GM23338 (cell line): ENCODE measurements at regions not wholly inside any gene's neighbourhood (a gene's known extent, or its start where the extent isn't known, plus 50 kb on each side); places are given as distances from the start of the nearest gene placed in this dataset.

Source experiments
- ATAC-seq: fragments of 200-7000 bp; cut with Tn5 transposase; 3 replicates; pipeline ENCODE4 v1.9.1; 2020
- DNase-seq: peaks from one replicate; pipeline ENCODE4 v3.0.0-alpha.2; 2015; ENCODE audit warnings: low spot score
- H2AFZ ChIP-seq: fragments of 200-600 bp; sonication (generic); 2 replicates; pipeline ENCODE4 v1.8.0; 2016; ENCODE audit warnings: antibody characterized with exemption, mild to moderate bottlenecking, moderate library complexity
- H3F3A ChIP-seq: fragments of 200-600 bp; sonication (generic); replicated peaks from 2 replicates; pipeline ENCODE4 v1.8.0; 2017; ENCODE audit warnings: antibody characterized with exemption, mixed run types, low read depth
- H3K27ac ChIP-seq: fragments of 200-600 bp; sonication (generic); 2 replicates; pipeline ENCODE4 v1.6.1; 2016; ENCODE audit warnings: low read depth
- H3K27me3 ChIP-seq: fragments of 200-600 bp; sonication (generic); 2 replicates; pipeline ENCODE4 v1.8.0; 2016; ENCODE audit warnings: mild to moderate bottlenecking, mixed run types, moderate library complexity; ENCODE audit not compliant: insufficient read depth
- H3K36me3 ChIP-seq: fragments of 200-600 bp; sonication (generic); 2 replicates; pipeline ENCODE4 v1.8.0; 2016; ENCODE audit warnings: mild to moderate bottlenecking; ENCODE audit not compliant: insufficient read depth
- H3K4me1 ChIP-seq: fragments of 200-600 bp; sonication (generic); 2 replicates; pipeline ENCODE4 v1.8.0; 2016; ENCODE audit warnings: mild to moderate bottlenecking, moderate library complexity; ENCODE audit not compliant: insufficient read depth
- H3K4me2 ChIP-seq: fragments of 200-600 bp; sonication (generic); 2 replicates; pipeline ENCODE4 v1.7.1; 2017; ENCODE audit warnings: mixed run types
- H3K4me3 ChIP-seq: fragments of 200-600 bp; sonication (generic); 2 replicates; pipeline ENCODE4 v1.6.1; 2016; ENCODE audit warnings: mixed run types
- H3K79me2 ChIP-seq: fragments of 200-600 bp; sonication (generic); replicated peaks from 2 replicates; pipeline ENCODE4 v1.8.0; 2017; ENCODE audit warnings: mild to moderate bottlenecking; ENCODE audit not compliant: insufficient read depth
- H3K9me2 ChIP-seq: fragments of 200-600 bp; sonication (generic); 2 replicates; pipeline ENCODE4 v1.8.0; 2017; ENCODE audit not compliant: insufficient read depth
- H4K20me1 ChIP-seq: fragments of 200-600 bp; sonication (generic); replicated peaks from 2 replicates; pipeline ENCODE4 v1.8.0; 2017; ENCODE audit warnings: mild to moderate bottlenecking; ENCODE audit not compliant: insufficient read depth
- H3K27ac Mint-ChIP-seq: 2 replicates; pipeline ENCODE4 v1.8.0; 2020; ENCODE audit warnings: inconsistent platforms, mild to moderate bottlenecking, moderate library complexity, mixed read lengths
- H3K27me3 Mint-ChIP-seq: 3 replicates; pipeline ENCODE4 v1.8.0; 2022; ENCODE audit warnings: low read depth, mild to moderate bottlenecking, moderate library complexity, mixed read lengths, inconsistent platforms; ENCODE audit not compliant: insufficient read depth, poor library complexity
- H3K36me3 Mint-ChIP-seq: 3 replicates; pipeline ENCODE4 v1.8.0; 2021; ENCODE audit warnings: low read depth, mild to moderate bottlenecking, inconsistent platforms, moderate library complexity, mixed read lengths
- H3K4me1 Mint-ChIP-seq: 3 replicates; pipeline ENCODE4 v1.8.0; 2020; ENCODE audit warnings: mild to moderate bottlenecking, inconsistent platforms, mixed read lengths
- H3K4me3 Mint-ChIP-seq: 3 replicates; pipeline ENCODE4 v1.8.0; 2021; ENCODE audit warnings: moderate library complexity, mild to moderate bottlenecking, inconsistent platforms, mixed read lengths
- H3K9me3 Mint-ChIP-seq: 3 replicates; pipeline ENCODE4 v1.8.0; 2020; ENCODE audit warnings: moderate library complexity, mild to moderate bottlenecking, inconsistent platforms, mixed read lengths
- CREB1 ChIP-seq: fragments of 250-450 bp; sonication (Bioruptor Pico); IDR thresholded peaks from 2 replicates; pipeline ENCODE4 v1.5.0; 2020; ENCODE audit warnings: low read depth, mild to moderate bottlenecking, moderate library complexity
- EZH2 ChIP-seq: fragments of 200-600 bp; sonication (generic); IDR thresholded peaks from one replicate; pipeline ENCODE4 v1.8.0; 2017; ENCODE audit warnings: antibody characterized with exemption, mild to moderate bottlenecking, low read depth; ENCODE audit not compliant: unreplicated experiment
- EZH2phosphoT487 ChIP-seq: fragments of 200-600 bp; sonication (generic); IDR thresholded peaks from one replicate; pipeline ENCODE4 v1.8.1; 2018; ENCODE audit warnings: antibody characterized with exemption; ENCODE audit not compliant: unreplicated experiment
- JUNB ChIP-seq: IDR thresholded peaks from one replicate; pipeline ENCODE4 v1.6.1; 2016; ENCODE audit warnings: antibody characterized with exemption; ENCODE audit not compliant: unreplicated experiment
- NANOG ChIP-seq: IDR thresholded peaks from 2 replicates; pipeline ENCODE4 v1.6.1; 2016; ENCODE audit warnings: antibody characterized with exemption, borderline replicate concordance
- STAT1 ChIP-seq: IDR thresholded peaks from one replicate; pipeline ENCODE4 v1.6.1; 2016; ENCODE audit warnings: antibody characterized with exemption; ENCODE audit not compliant: unreplicated experiment
- ZNF114 ChIP-seq: fragments of 250-450 bp; sonication (Bioruptor Pico); IDR thresholded peaks from 2 replicates; pipeline ENCODE4 v1.5.0; 2020; ENCODE audit warnings: mild to moderate bottlenecking, moderate library complexity
- ZNF331 ChIP-seq: fragments of 250-450 bp; sonication (Bioruptor Pico); IDR thresholded peaks from 2 replicates; pipeline ENCODE4 v1.5.0; 2020; ENCODE audit warnings: low read depth, mild to moderate bottlenecking, moderate library complexity
- TF ChIP-seq, protein P1 (sequence below): IDR thresholded peaks from 2 replicates; pipeline ENCODE4 v1.6.1; 2016; ENCODE audit warnings: antibody characterized with exemption
- TF ChIP-seq, protein P2 (sequence below), 2 experiments: fragments of 200-600 bp in 1 of 2; sonication (generic) in 1 of 2; conservative IDR thresholded peaks; 2 replicates each; pipeline versions ENCODE4 v1.5.1 to v1.6.1; 2016 to 2017; ENCODE audit warnings: antibody characterized with exemption in 2 of 2, low read depth in 2 of 2, mild to moderate bottlenecking in 2 of 2, moderate library complexity in 1 of 2
- TF ChIP-seq, protein P3 (sequence below): fragments of 250-450 bp; sonication (Bioruptor Pico); IDR thresholded peaks from 2 replicates; pipeline ENCODE4 v1.5.0; 2020; ENCODE audit warnings: mild to moderate bottlenecking, moderate library complexity

DNA sequence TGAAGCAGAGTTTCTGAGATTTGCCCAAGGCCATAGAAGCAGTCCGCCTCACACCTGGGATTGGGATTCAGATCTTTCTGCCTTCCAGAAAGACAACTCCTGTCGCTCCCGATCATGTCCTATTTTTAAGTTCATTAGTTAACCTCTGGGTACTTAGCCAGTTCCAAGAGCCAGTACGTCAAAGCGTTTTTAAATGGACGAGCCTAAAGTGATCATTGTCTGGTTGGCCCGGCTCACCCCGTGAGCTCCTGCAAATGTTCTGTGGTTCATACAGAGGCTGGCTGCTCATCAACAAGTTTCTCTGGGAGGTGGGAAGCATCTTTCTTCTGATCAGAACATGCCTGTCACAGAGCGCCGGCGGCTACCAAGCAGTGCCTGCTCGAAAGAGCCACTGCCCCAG, 554.5 kb upstream of the WWC1 start:
- Mint-ChIP-seq H3K4me1 (0 out of 3 replicates have a peak, but pooled peaks cover 2% of the 10 kb centered on the region), H3K36me3 (no peaks in the 10 kb centered on the region), H3K27ac (no peak overlapping the region), H3K9me3 (no peaks in the 10 kb centered on the region), H3K27me3 (peaks cover 2% of the 10 kb centered on the region), H3K4me3 (no peak overlapping the region)
- Histone ChIP-seq H3K4me1 (no peaks in the 10 kb centered on the region), H4K20me1 (no peaks in the 10 kb centered on the region), H2AFZ (no peak overlapping the region), H3K9me2 (peaks cover 5% of the 10 kb centered on the region; the same call in 1 of the 2 replicates), H3K79me2 (no peaks in the 10 kb centered on the region), H3K27me3 (no peaks in the 10 kb centered on the region), H3F3A (no peaks in the 10 kb centered on the region), H3K4me3 (no peak overlapping the region), H3K36me3 (no peaks in the 10 kb centered on the region), H3K27ac (no peak overlapping the region), H3K4me2 (no peak overlapping the region)
- no peak for ATAC-seq
- DNase-seq: no peak
- TF ChIP-seq NANOG: no peak

DNA sequence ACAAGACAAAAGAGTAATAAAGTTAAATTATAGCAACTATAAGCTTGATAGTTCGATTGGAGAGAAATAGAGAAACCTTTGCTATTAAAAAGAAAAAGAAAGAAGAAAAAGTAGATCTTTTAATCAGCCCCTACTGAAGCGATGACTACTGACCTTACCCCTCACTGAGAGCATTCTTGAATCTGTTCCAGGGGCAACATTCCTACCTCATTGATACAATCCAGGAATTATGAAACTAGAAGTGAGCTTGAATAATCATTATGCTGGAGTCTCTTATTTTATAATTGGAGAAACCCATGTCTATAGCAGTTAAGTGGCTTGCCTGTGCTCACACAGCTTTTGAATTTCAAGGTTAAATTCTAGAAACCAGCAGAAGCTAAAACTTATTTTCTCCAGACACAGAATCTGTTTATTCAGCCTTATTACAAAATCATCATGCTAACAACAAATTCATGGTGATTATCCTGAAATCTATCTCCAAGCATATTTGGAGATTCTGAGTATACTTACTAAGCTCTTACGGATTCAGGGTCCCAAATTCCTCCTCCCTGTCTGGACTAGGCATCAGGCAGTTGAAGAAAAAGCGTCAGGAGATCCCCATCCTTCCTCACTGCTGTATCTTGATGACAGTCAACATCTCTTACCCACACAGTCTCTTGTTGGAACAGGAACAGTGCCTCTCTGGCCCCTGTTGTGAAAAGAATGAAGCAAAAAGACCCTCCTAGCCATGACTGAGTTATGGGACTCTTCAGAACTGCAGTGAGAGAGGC, 547.6 kb upstream of the WWC1 start:
- Mint-ChIP-seq H3K27me3 (no peaks in the 10 kb centered on the region), H3K9me3 (peaks cover 6% of the 10 kb centered on the region; the same call in 1 of the 3 replicates), H3K4me3 (no peak overlapping the region), H3K36me3 (peaks cover 3% of the 10 kb centered on the region; the same call in 2 of the 3 replicates), H3K27ac (no peak overlapping the region), H3K4me1 (peaks cover 14% of the 10 kb centered on the region)
- H4K20me1 ChIP-seq: no peaks in the 10 kb centered on the region
- H2AFZ ChIP-seq: no peak overlapping the region
- DNase-seq (no peak), ATAC-seq (no peak)
- H3F3A ChIP-seq: no peaks in the 10 kb centered on the region
- 0 out of 2 replicates have a peak overlapping the region, but pooled peaks have one; percentile 1 for H3K4me2 ChIP-seq
- H3K36me3 ChIP-seq: no peaks in the 10 kb centered on the region
- H3K4me1 ChIP-seq: peaks cover 13% of the 10 kb centered on the region
- H3K4me3 ChIP-seq: no peak overlapping the region
- no peak overlapping the region for H3K27ac ChIP-seq
- no peaks in the 10 kb centered on the region for H3K79me2 ChIP-seq
- no peaks in the 10 kb centered on the region for H3K27me3 ChIP-seq
- H3K9me2 ChIP-seq: peaks cover 7% of the 10 kb centered on the region; the same call in 1 of the 2 replicates
- TF ChIP-seq, protein P1, sequence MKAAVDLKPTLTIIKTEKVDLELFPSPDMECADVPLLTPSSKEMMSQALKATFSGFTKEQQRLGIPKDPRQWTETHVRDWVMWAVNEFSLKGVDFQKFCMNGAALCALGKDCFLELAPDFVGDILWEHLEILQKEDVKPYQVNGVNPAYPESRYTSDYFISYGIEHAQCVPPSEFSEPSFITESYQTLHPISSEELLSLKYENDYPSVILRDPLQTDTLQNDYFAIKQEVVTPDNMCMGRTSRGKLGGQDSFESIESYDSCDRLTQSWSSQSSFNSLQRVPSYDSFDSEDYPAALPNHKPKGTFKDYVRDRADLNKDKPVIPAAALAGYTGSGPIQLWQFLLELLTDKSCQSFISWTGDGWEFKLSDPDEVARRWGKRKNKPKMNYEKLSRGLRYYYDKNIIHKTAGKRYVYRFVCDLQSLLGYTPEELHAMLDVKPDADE: no peak
- no peak for TF ChIP-seq ZNF114
- TF ChIP-seq, protein P2, sequence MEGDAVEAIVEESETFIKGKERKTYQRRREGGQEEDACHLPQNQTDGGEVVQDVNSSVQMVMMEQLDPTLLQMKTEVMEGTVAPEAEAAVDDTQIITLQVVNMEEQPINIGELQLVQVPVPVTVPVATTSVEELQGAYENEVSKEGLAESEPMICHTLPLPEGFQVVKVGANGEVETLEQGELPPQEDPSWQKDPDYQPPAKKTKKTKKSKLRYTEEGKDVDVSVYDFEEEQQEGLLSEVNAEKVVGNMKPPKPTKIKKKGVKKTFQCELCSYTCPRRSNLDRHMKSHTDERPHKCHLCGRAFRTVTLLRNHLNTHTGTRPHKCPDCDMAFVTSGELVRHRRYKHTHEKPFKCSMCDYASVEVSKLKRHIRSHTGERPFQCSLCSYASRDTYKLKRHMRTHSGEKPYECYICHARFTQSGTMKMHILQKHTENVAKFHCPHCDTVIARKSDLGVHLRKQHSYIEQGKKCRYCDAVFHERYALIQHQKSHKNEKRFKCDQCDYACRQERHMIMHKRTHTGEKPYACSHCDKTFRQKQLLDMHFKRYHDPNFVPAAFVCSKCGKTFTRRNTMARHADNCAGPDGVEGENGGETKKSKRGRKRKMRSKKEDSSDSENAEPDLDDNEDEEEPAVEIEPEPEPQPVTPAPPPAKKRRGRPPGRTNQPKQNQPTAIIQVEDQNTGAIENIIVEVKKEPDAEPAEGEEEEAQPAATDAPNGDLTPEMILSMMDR (conservative IDR thresholded peaks at IDR 0.05; ENCODE audit: low read depth in 2 of 2): no peak
- TF ChIP-seq EZH2phosphoT487: no peak
- TF ChIP-seq STAT1: no peak
- TF ChIP-seq JUNB: no peak
- TF ChIP-seq EZH2: no peak
- TF ChIP-seq, protein P3, sequence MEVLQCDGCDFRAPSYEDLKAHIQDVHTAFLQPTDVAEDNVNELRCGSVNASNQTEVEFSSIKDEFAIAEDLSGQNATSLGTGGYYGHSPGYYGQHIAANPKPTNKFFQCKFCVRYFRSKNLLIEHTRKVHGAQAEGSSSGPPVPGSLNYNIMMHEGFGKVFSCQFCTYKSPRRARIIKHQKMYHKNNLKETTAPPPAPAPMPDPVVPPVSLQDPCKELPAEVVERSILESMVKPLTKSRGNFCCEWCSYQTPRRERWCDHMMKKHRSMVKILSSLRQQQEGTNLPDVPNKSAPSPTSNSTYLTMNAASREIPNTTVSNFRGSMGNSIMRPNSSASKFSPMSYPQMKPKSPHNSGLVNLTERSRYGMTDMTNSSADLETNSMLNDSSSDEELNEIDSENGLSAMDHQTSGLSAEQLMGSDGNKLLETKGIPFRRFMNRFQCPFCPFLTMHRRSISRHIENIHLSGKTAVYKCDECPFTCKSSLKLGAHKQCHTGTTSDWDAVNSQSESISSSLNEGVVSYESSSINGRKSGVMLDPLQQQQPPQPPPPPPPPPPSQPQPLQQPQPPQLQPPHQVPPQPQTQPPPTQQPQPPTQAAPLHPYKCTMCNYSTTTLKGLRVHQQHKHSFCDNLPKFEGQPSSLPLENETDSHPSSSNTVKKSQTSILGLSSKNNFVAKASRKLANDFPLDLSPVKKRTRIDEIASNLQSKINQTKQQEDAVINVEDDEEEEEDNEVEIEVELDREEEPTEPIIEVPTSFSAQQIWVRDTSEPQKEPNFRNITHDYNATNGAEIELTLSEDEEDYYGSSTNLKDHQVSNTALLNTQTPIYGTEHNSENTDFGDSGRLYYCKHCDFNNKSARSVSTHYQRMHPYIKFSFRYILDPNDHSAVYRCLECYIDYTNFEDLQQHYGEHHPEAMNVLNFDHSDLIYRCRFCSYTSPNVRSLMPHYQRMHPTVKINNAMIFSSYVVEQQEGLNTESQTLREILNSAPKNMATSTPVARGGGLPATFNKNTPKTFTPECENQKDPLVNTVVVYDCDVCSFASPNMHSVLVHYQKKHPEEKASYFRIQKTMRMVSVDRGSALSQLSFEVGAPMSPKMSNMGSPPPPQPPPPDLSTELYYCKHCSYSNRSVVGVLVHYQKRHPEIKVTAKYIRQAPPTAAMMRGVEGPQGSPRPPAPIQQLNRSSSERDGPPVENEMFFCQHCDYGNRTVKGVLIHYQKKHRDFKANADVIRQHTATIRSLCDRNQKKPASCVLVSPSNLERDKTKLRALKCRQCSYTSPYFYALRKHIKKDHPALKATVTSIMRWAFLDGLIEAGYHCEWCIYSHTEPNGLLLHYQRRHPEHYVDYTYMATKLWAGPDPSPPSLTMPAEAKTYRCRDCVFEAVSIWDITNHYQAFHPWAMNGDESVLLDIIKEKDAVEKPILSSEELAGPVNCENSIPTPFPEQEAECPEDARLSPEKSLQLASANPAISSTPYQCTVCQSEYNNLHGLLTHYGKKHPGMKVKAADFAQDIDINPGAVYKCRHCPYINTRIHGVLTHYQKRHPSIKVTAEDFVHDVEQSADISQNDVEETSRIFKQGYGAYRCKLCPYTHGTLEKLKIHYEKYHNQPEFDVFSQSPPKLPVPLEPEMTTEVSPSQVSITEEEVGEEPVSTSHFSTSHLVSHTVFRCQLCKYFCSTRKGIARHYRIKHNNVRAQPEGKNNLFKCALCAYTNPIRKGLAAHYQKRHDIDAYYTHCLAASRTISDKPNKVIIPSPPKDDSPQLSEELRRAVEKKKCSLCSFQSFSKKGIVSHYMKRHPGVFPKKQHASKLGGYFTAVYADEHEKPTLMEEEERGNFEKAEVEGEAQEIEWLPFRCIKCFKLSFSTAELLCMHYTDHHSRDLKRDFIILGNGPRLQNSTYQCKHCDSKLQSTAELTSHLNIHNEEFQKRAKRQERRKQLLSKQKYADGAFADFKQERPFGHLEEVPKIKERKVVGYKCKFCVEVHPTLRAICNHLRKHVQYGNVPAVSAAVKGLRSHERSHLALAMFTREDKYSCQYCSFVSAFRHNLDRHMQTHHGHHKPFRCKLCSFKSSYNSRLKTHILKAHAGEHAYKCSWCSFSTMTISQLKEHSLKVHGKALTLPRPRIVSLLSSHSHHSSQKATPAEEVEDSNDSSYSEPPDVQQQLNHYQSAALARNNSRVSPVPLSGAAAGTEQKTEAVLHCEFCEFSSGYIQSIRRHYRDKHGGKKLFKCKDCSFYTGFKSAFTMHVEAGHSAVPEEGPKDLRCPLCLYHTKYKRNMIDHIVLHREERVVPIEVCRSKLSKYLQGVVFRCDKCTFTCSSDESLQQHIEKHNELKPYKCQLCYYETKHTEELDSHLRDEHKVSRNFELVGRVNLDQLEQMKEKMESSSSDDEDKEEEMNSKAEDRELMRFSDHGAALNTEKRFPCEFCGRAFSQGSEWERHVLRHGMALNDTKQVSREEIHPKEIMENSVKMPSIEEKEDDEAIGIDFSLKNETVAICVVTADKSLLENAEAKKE: no peak
- no peak for TF ChIP-seq CREB1
- TF ChIP-seq ZNF331 (CRISPR knock-in tag): no peak
